Skeletal muscle cell (primary cell): ENCODE measurements at regions not wholly inside any gene's neighbourhood (a gene's known extent, or its start where the extent isn't known, plus 50 kb on each side); places are given as distances from the start of the nearest gene placed in this dataset.

ENCODE experiments used
- DNase-seq: peaks from one replicate; pipeline ENCODE4 v3.0.0-alpha.2; 2010; ENCODE audit warnings: low read depth
- H3K4me3 ChIP-seq: 2 replicates; pipeline ENCODE4 v1.5.1; 2011; ENCODE audit warnings: low read depth, mild to moderate bottlenecking, control low read depth, low read length, moderate library complexity

- no peak overlapping the region for H3K4me3 ChIP-seq
- no peak for DNase-seq
These were observed 126.3 kb upstream of the DHRS4 start for GRCh38 chr14:23827100-23827892.

DNA sequence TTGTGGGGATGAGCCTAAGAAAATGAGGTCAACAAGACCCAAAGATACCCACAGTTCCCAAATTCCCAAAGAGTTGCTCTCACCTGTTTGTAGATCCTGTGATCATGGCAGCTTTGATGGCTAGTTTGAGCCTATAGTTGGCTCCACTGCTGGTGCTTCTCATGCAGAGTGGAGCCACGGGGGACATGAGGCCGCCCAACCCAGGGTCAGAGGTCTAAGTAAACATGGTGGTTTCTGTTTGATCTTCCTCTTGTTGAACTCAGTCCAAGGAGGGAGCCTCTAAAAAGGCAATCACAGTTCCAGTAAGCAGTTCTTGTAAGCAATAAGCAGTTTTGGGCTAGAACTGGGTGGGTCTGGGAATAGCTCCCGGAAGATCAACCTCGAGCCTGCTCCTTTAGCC is 125.6 kb upstream of the DHRS4 start:
- no peak overlapping the region for H3K4me3 ChIP-seq
- no peak for DNase-seq

- H3K4me3 ChIP-seq: no peak overlapping the region
These were observed 125.0 kb upstream of the DHRS4 start for GRCh38 chr14:23828616-23829015.

GRCh38 chr14:23829736-23830471 is 123.7 kb upstream of the DHRS4 start:
- DNase-seq: peak; percentile 71
- no peak overlapping the region for H3K4me3 ChIP-seq

More at GRCh38 chr14:23828616-23829015, 125.0 kb upstream of the DHRS4 start:
- no peak for DNase-seq

DNA sequence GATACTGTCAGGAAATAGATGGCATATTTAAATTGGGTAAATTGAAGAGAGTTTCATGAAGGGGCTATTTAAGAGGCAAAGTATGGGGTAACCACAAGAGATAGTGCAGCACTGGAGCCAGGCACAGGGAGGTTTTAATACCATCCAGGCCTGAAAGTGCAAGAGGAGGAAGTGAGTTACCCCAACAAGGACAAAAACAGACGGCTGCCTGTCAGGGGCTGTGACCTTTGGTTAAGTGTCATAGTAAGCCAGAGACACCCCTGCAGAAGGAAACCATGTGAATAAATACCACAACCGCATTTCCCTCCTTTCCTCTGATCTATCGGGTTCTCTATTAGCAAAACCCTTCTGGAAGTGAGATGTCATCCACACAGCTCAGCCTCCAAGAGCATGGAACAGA is 122.0 kb upstream of the DHRS4 start:
- H3K4me3 ChIP-seq: no peak overlapping the region
- DNase-seq: no peak

DNA sequence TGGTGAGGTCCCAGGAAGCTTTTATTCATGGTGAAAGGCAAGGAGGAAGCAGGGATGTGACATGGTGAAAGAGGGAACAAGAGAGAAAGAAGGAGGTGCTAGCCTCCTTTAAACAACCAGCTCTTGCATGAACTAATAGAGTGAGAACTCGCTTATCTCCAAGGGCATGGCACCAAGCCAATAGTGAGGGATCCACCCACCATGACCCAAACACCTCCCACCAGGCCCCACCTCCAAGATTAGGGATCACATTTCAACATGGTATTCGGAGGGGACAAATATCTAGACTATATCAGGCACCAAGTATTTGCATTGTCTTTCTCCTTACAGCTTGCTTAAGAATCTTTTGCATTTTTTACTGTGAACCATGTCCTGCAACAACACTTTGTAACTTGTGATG is 91.9 kb upstream of the DHRS4 start:
- no peak overlapping the region for H3K4me3 ChIP-seq
- no peak for DNase-seq

- no peak for DNase-seq
- no peak overlapping the region for H3K4me3 ChIP-seq
These were observed 91.1 kb upstream of the DHRS4 start for GRCh38 chr14:23862513-23862912.

DNA sequence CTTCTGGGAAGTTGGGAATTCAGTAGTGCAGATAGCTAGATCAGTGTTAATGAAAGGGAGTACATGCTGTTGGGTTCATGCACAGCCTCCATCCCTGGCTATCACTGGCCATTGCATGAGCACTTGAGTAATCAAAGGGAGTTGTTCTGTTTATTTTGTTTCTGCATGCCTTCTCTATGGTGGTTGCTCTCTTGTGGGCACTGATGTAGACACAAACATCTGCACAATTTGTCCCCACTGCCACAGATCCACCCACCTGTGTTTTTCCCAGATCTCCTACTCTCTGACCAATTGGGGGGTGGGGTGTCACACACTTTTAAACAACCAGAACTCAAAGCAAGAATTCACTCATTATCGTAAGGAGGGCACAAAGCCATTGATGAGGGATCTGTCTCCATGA is 89.7 kb upstream of the DHRS4 start:
- no peak overlapping the region for H3K4me3 ChIP-seq
- DNase-seq: no peak

GRCh38 chr14:23864259-23864658 is 89.3 kb upstream of the DHRS4 start:
- no peak for DNase-seq

GRCh38 chr14:23864861-23865260 is 88.7 kb upstream of the DHRS4 start:
- DNase-seq: no peak
- H3K4me3 ChIP-seq: no peak overlapping the region

More at GRCh38 chr14:23864259-23864658, 89.3 kb upstream of the DHRS4 start:
- H3K4me3 ChIP-seq: no peak overlapping the region

DNA sequence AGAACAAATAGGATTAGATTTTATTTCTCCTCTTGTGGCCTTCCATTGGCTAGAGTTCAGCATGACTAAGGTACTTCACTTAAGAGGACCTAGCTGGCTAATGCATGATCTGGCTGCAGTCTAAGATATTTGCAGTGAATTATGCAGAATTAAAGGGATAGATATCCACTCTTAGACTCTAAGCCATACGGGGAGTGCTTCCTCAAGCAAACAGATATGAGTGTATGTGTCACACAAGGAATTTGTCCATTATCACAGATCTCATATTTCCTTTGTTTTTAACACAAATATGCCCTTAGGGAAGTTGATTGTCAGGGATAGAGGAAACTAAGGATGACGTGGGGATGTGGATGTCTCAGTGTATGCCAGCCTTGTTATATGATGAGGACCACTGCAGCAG is 88.1 kb upstream of the DHRS4 start:
- H3K4me3 ChIP-seq: no peak overlapping the region
- DNase-seq: no peak

- no peak for DNase-seq
- no peak overlapping the region for H3K4me3 ChIP-seq
These were observed 87.3 kb upstream of the DHRS4 start for GRCh38 chr14:23866269-23866668.

- DNase-seq: no peak
- no peak overlapping the region for H3K4me3 ChIP-seq
These were observed 84.4 kb upstream of the DHRS4 start for GRCh38 chr14:23869078-23869719.

- no peak for DNase-seq
These were observed 77.3 kb upstream of the DHRS4 start for GRCh38 chr14:23876160-23876750.

DNA sequence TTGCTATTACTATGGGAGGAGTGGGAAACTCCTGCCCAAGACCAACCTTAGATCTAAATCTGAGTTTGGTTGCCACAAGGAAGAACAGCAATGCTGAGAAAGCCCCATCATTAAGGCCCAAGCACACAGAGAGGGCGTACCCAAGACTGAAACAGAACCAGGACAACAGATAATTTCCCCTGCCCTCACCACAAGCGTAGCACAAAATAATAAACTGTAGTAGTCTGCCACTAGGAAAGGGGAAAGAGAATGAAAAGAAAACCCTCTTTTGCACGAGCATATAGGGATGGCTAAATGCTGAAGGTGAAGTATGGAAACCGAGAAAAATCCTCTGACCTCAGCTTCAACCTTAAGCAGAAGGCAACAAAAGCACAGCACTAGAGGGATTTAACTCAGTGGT is 76.5 kb upstream of the DHRS4 start:
- DNase-seq: no peak
- H3K4me3 ChIP-seq: no peak overlapping the region

More at GRCh38 chr14:23876160-23876750, 77.3 kb upstream of the DHRS4 start:
- no peak overlapping the region for H3K4me3 ChIP-seq

GRCh38 chr14:23877538-23878180 is 75.9 kb upstream of the DHRS4 start:
- H3K4me3 ChIP-seq: no peak overlapping the region
- DNase-seq: no peak

- no peak overlapping the region for H3K4me3 ChIP-seq
- DNase-seq: peak; percentile 24
These were observed 72.3 kb upstream of the DHRS4 start for GRCh38 chr14:23881282-23881681.

GRCh38 chr14:23883684-23884540 is 69.7 kb upstream of the DHRS4 start:
- DNase-seq: no peak
- no peak overlapping the region for H3K4me3 ChIP-seq

DNA sequence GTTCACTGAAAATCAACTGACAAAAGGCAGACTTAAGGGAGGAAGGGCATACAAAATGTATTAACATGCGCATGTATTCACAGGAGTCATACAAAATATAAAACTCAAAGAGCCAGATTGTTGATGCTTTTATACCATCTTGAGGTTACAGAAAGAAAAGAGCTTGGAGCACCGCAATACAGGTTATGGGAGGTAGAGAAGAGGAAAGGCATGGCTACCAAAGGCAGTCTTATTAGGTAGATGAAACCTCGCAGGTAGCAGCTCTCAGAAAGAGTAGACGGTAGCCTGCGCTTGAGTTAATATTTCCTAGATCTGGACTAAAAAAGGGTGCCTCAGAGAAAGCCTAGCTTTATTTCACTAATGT is 69.0 kb upstream of the DHRS4 start:
- H3K4me3 ChIP-seq: no peak overlapping the region
- DNase-seq: no peak
